ENCODE measurements at regions not wholly inside any gene's neighbourhood (a gene's known extent, or its start where the extent isn't known, plus 50 kb on each side); places are given as distances from the start of the nearest gene placed in this dataset.

GRCh38 chr7:83861876-83862275 lies 212.9 kb upstream of the SEMA3E start (continued):
- TF ChIP-seq ZUFSP (CRISPR knock-in tag; IDR thresholded peaks at IDR 0.05; ENCODE audit: borderline replicate concordance) = no peak

- no TSS peak for BruUV-seq (replicated peaks)
- ChIA-PET POLR2A (no interaction called here), CTCF (ENCODE audit: low intra/inter-chr PET ratio, low total read pairs) (no interaction called here)
- WGBS (ENCODE audit: low lambda C conversion rate) = 0% methylated on average over 1 of the region's 1 CpG
- no peak overlapping the region for H3K9ac ChIP-seq (ENCODE audit: insufficient read depth, low read depth, low read length)
- intact Hi-C loops (cut with micrococcal nuclease; ENCODE audit: unreplicated experiment) = no loop called here
- no peaks in the 10 kb centered on the region for H3K9me3 ChIP-seq (ENCODE audit: low read length)
- no peak overlapping the region for H2AFZ ChIP-seq (ENCODE audit: low read length)
- H3K4me1 ChIP-seq (ENCODE audit: insufficient read depth, low read length) = no peaks in the 10 kb centered on the region
- H3K4me2 ChIP-seq (ENCODE audit: low read depth, low read length) = no peak overlapping the region
- DNase-seq (ENCODE audit: low spot score) (no peak), FAIRE-seq (no peak), ATAC-seq (no peak)
- no peaks in the 10 kb centered on the region for H3K36me3 ChIP-seq (replicated peaks in 1 of 2; ENCODE audit: control insufficient read depth in 1 of 2, insufficient read depth in 2 of 2, low read length in 2 of 2)
- no peaks in the 10 kb centered on the region for H3K79me2 ChIP-seq (ENCODE audit: insufficient read depth, low read length)
- H4K20me1 ChIP-seq (ENCODE audit: insufficient read depth, low read length) = no peaks in the 10 kb centered on the region
- H3K4me3 ChIP-seq (replicated peaks in 1 of 3; ENCODE audit: insufficient read depth in 1 of 3, low read depth in 2 of 3, low read length in 3 of 3) = no peak overlapping the region
- H3K27me3 ChIP-seq (ENCODE audit: control insufficient read depth in 1 of 2, insufficient read depth in 2 of 2, low read length in 2 of 2) = no peaks in the 10 kb centered on the region
- in situ Hi-C loops (cut with HindIII; ENCODE audit: extremely low pct_ligation_motif_present, low pct_unique_long_range_greater_than_20kb) = no loop called here
- H3K27ac ChIP-seq (ENCODE audit: extremely low read length, insufficient read depth, low read length) = no peak overlapping the region
- TF ChIP-seq HOXA7 (CRISPR knock-in tag; IDR thresholded peaks at IDR 0.05) (no peak), SKIL (CRISPR knock-in tag; IDR thresholded peaks at IDR 0.05; ENCODE audit: borderline replicate concordance) (no peak), ZNF7 (CRISPR knock-in tag; IDR thresholded peaks at IDR 0.05) (no peak), NR0B2 (CRISPR knock-in tag; IDR thresholded peaks at IDR 0.05) (no peak), ISL2 (CRISPR knock-in tag; IDR thresholded peaks at IDR 0.05) (no peak), ZNF644 (CRISPR knock-in tag; IDR thresholded peaks at IDR 0.05; ENCODE audit: low read depth) (no peak), ZNF335 (CRISPR knock-in tag; IDR thresholded peaks at IDR 0.05) (no peak), ZFP82 (CRISPR knock-in tag; IDR thresholded peaks at IDR 0.05; ENCODE audit: borderline replicate concordance) (no peak), ZBTB25 (CRISPR knock-in tag; IDR thresholded peaks at IDR 0.05) (no peak), ZNF260 (CRISPR knock-in tag; IDR thresholded peaks at IDR 0.05; ENCODE audit: borderline replicate concordance, low read depth) (no peak), CBFB (CRISPR knock-in tag; IDR thresholded peaks at IDR 0.05) (no peak)
Observed at GRCh38 chr7:83859827-83860226, 210.9 kb upstream of the SEMA3E start.

Data from HepG2 (cell line).